GM19043 (cell line): ENCODE measurements at regions not wholly inside any gene's neighbourhood (a gene's known extent, or its start where the extent isn't known, plus 50 kb on each side); places are given as distances from the start of the nearest gene placed in this dataset.
"Not testable (repeated sequence)": the region's sequence is repeated elsewhere in the genome, so short reads cannot be mapped to it uniquely, and the experiment has no call there.

Source experiments
- ATAC-seq: cut with Tn5 transposase; IDR thresholded peaks from one replicate; pipeline ENCODE4 v1.9.1; 2021; ENCODE audit warnings: low read depth; ENCODE audit not compliant: unreplicated experiment

- no peak for ATAC-seq
Measured at GRCh38 chr3:89533275-89533674, 425.9 kb downstream of the EPHA3 start.

GRCh38 chr3:89554587-89554986 lies 447.2 kb downstream of the EPHA3 start:
- ATAC-seq, result not testable (repeated sequence)

GRCh38 chr3:89558711-89559110 lies 451.3 kb downstream of the EPHA3 start:
- ATAC-seq, result no peak

- ATAC-seq, result no peak
Measured at GRCh38 chr3:89560568-89560967, 453.1 kb downstream of the EPHA3 start.

- ATAC-seq, result no peak
Measured at GRCh38 chr3:89562373-89562772, 455.0 kb downstream of the EPHA3 start.

- ATAC-seq, result no peak
Measured at GRCh38 chr3:89565098-89565497, 457.7 kb downstream of the EPHA3 start.

GRCh38 chr3:89570465-89570864 lies 463.0 kb downstream of the EPHA3 start:
- no peak for ATAC-seq

GRCh38 chr3:89571298-89571697 lies 463.9 kb downstream of the EPHA3 start:
- no peak for ATAC-seq

GRCh38 chr3:89571707-89572106 lies 464.3 kb downstream of the EPHA3 start:
- ATAC-seq, result no peak

GRCh38 chr3:89572261-89572660 lies 464.8 kb downstream of the EPHA3 start:
- ATAC-seq, result no peak

- ATAC-seq, result no peak
Measured at GRCh38 chr3:89576417-89576816, 469.0 kb downstream of the EPHA3 start.

- ATAC-seq, result no peak
Measured at GRCh38 chr3:89577637-89578530, 470.5 kb downstream of the EPHA3 start.

- ATAC-seq, result no peak
Measured at GRCh38 chr3:89580859-89581258, 473.4 kb downstream of the EPHA3 start.

GRCh38 chr3:89584398-89584797 lies 477.0 kb downstream of the EPHA3 start:
- no peak for ATAC-seq

- no peak for ATAC-seq
Measured at GRCh38 chr3:89586256-89586655, 478.8 kb downstream of the EPHA3 start.

GRCh38 chr3:89586676-89587075 lies 479.3 kb downstream of the EPHA3 start:
- ATAC-seq, result no peak

GRCh38 chr3:89606151-89606550 lies 498.7 kb downstream of the EPHA3 start:
- ATAC-seq, result no peak

GRCh38 chr3:89612027-89612426 lies 504.6 kb downstream of the EPHA3 start:
- no peak for ATAC-seq

GRCh38 chr3:89613241-89613640 lies 505.8 kb downstream of the EPHA3 start:
- ATAC-seq, result no peak

GRCh38 chr3:89617706-89618105 lies 510.3 kb downstream of the EPHA3 start:
- ATAC-seq, result no peak

GRCh38 chr3:89619263-89619662 lies 511.8 kb downstream of the EPHA3 start:
- ATAC-seq, result no peak

GRCh38 chr3:89622063-89622700 lies 514.8 kb downstream of the EPHA3 start:
- no peak for ATAC-seq
